Liver (tissue), 8 donors: ENCODE measurements at regions not wholly inside any gene's neighbourhood (a gene's known extent, or its start where the extent isn't known, plus 50 kb on each side); places are given as distances from the start of the nearest gene placed in this dataset.

Source experiments
- DNase-seq: peaks from one replicate; pipeline ENCODE4 v3.0.0-alpha.2; 2017; ENCODE audit warnings: low spot score
- H3K27ac ChIP-seq, 2 donors: one replicate each; pipeline ENCODE4 v1.7.0; 2013; ENCODE audit warnings: inconsistent platforms in 2 of 2, low read length in 2 of 2, control low read depth in 1 of 2, low read depth in 1 of 2, mild to moderate bottlenecking in 1 of 2
- H3K27me3 ChIP-seq, 4 donors: one replicate each; pipeline versions ENCODE4 v1.6.1 to v1.7.0; 2013; ENCODE audit warnings: low read length in 3 of 4, inconsistent platforms in 1 of 4, mild to moderate bottlenecking in 1 of 4, moderate library complexity in 1 of 4; ENCODE audit not compliant: control insufficient read depth in 4 of 4, insufficient read depth in 4 of 4
- H3K36me3 ChIP-seq, 4 donors: one replicate each; pipeline versions ENCODE4 v1.6.1 to v1.7.0; 2013; ENCODE audit warnings: low read length in 3 of 4, mild to moderate bottlenecking in 3 of 4, low read depth in 1 of 4, moderate library complexity in 1 of 4; ENCODE audit not compliant: control insufficient read depth in 4 of 4, insufficient read depth in 3 of 4
- H3K4me1 ChIP-seq, 4 donors: one replicate each; pipeline versions ENCODE4 v1.6.1 to v1.7.0; 2013; ENCODE audit warnings: low read length in 3 of 4, mild to moderate bottlenecking in 3 of 4, moderate library complexity in 1 of 4; ENCODE audit not compliant: control insufficient read depth in 4 of 4, insufficient read depth in 4 of 4
- H3K4me3 ChIP-seq, 3 donors: one replicate each; pipeline versions ENCODE4 v1.6.1 to v1.7.0; 2013; ENCODE audit warnings: low read length in 3 of 3, control low read depth in 1 of 3, low read depth in 1 of 3, mild to moderate bottlenecking in 1 of 3
- H3K9ac ChIP-seq, 2 donors: one replicate each; pipeline ENCODE4 v1.7.0; 2013; ENCODE audit warnings: low read length in 2 of 2, mild to moderate bottlenecking in 2 of 2, moderate library complexity in 2 of 2, control low read depth in 1 of 2, low read depth in 1 of 2
- H3K9me3 ChIP-seq, 4 donors: one replicate each; pipeline versions ENCODE4 v1.6.1 to v1.7.0; 2013; ENCODE audit warnings: low read length in 3 of 4; ENCODE audit not compliant: control insufficient read depth in 4 of 4
- ATF3 ChIP-seq: IDR thresholded peaks from 2 replicates; pipeline ENCODE4 v1.6.1; 2016; ENCODE audit warnings: antibody characterized with exemption
- EGR1 ChIP-seq, 2 donors: IDR thresholded peaks; 2 replicates each; pipeline ENCODE4 v1.6.1; 2016 to 2018; ENCODE audit warnings: antibody characterized with exemption in 2 of 2, low read depth in 2 of 2
- FOXA1 ChIP-seq: IDR thresholded peaks from 2 replicates; pipeline ENCODE4 v1.6.1; 2016; ENCODE audit warnings: antibody characterized with exemption
- FOXA2 ChIP-seq: IDR thresholded peaks from 2 replicates; pipeline ENCODE4 v1.6.1; 2016; ENCODE audit warnings: antibody characterized with exemption
- GABPA ChIP-seq, 2 donors: IDR thresholded peaks in 1 of 2; conservative IDR thresholded peaks in 1 of 2; 2 replicates each; pipeline ENCODE4 v1.6.1; 2016; ENCODE audit warnings: antibody characterized with exemption in 2 of 2, mild to moderate bottlenecking in 1 of 2, moderate library complexity in 1 of 2
- HNF4A ChIP-seq, 2 donors: conservative IDR thresholded peaks; 2 replicates each; pipeline ENCODE4 v1.6.1; 2016; ENCODE audit warnings: antibody characterized with exemption in 2 of 2, mild to moderate bottlenecking in 2 of 2
- HNF4G ChIP-seq: IDR thresholded peaks from 2 replicates; pipeline ENCODE4 v1.6.1; 2016; ENCODE audit warnings: antibody characterized with exemption
- JUND ChIP-seq, 2 donors: IDR thresholded peaks; 2 replicates each; pipeline ENCODE4 v1.6.1; 2016; ENCODE audit warnings: antibody characterized with exemption in 2 of 2
- MAX ChIP-seq: IDR thresholded peaks from 2 replicates; pipeline ENCODE4 v1.6.1; 2016; ENCODE audit warnings: antibody characterized with exemption
- NR2F2 ChIP-seq: IDR thresholded peaks from 2 replicates; pipeline ENCODE4 v1.6.1; 2016; ENCODE audit warnings: antibody characterized with exemption
- RAD21 ChIP-seq, 2 donors: IDR thresholded peaks; 2 replicates each; pipeline ENCODE4 v1.6.1; 2016; ENCODE audit warnings: antibody characterized with exemption in 2 of 2, mild to moderate bottlenecking in 2 of 2
- REST ChIP-seq: IDR thresholded peaks from 2 replicates; pipeline ENCODE4 v1.6.1; 2016; ENCODE audit warnings: antibody characterized with exemption, mild to moderate bottlenecking
- RXRA ChIP-seq, 2 donors: IDR thresholded peaks; 2 replicates each; pipeline ENCODE4 v1.6.1; 2017 to 2018; ENCODE audit warnings: antibody characterized with exemption in 2 of 2, mild to moderate bottlenecking in 1 of 2
- SP1 ChIP-seq: IDR thresholded peaks from 2 replicates; pipeline ENCODE4 v1.6.1; 2018; ENCODE audit warnings: antibody characterized with exemption, mild to moderate bottlenecking
- TAF1 ChIP-seq: conservative IDR thresholded peaks from 2 replicates; pipeline ENCODE4 v1.6.1; 2016; ENCODE audit warnings: antibody characterized with exemption, mild to moderate bottlenecking
- YY1 ChIP-seq: IDR thresholded peaks from 2 replicates; pipeline ENCODE4 v1.6.1; 2016; ENCODE audit warnings: antibody characterized with exemption, mild to moderate bottlenecking
- ZBTB33 ChIP-seq: IDR thresholded peaks from 2 replicates; pipeline ENCODE4 v1.6.1; 2016; ENCODE audit warnings: antibody characterized with exemption
- WGBS: extraction: QIAGEN DNeasy Blood & Tissue Kit; methylation state at CpG from one replicate; pipeline ENCODE4 v1.1.7; 2013; 5-methylcytosine and 5-hydroxymethylcytosine counted together
- TF ChIP-seq, protein P1 (sequence below): fragments of 150-350 bp; IDR thresholded peaks from 2 replicates; pipeline ENCODE4 v1.5.1; 2017; ENCODE audit warnings: improper control_type of control experiment, low read depth, low read length; ENCODE audit not compliant: missing input control
- donor health status: healthy.
- donor health status: healthy.
- donor health status: healthy.
- donor health status: healthy.
- donor health status: healthy.

- TF ChIP-seq EGR1 (IDR thresholded peaks at IDR 0.05; ENCODE audit: low read depth in 2 of 2), result no peak
These were observed 2049.7 kb downstream of the ARAP2 start (continued) for GRCh38 chr4:34194585-34194984.

GRCh38 chr4:34196375-34196774, 2047.9 kb downstream of the ARAP2 start:
- peak overlapping the region; percentile 69 to 70 for H3K27ac ChIP-seq
- H3K4me1 ChIP-seq, result peaks cover 0 to 7% (median 2%) of the 10 kb centered on the region in 4 donors
- TF ChIP-seq, protein P1, sequence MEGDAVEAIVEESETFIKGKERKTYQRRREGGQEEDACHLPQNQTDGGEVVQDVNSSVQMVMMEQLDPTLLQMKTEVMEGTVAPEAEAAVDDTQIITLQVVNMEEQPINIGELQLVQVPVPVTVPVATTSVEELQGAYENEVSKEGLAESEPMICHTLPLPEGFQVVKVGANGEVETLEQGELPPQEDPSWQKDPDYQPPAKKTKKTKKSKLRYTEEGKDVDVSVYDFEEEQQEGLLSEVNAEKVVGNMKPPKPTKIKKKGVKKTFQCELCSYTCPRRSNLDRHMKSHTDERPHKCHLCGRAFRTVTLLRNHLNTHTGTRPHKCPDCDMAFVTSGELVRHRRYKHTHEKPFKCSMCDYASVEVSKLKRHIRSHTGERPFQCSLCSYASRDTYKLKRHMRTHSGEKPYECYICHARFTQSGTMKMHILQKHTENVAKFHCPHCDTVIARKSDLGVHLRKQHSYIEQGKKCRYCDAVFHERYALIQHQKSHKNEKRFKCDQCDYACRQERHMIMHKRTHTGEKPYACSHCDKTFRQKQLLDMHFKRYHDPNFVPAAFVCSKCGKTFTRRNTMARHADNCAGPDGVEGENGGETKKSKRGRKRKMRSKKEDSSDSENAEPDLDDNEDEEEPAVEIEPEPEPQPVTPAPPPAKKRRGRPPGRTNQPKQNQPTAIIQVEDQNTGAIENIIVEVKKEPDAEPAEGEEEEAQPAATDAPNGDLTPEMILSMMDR, result no peak
- TF ChIP-seq ZBTB33 (no peak), FOXA1 (no peak), REST (peak; percentile 29), ATF3 (no peak), EGR1 (IDR thresholded peaks at IDR 0.05; ENCODE audit: low read depth in 2 of 2) (no peak), MAX (peak; percentile 60), SP1 (no peak), RAD21 (IDR thresholded peaks at IDR 0.05) (peak in 1 of 2 donors; percentile 32), FOXA2 (no peak), JUND (IDR thresholded peaks at IDR 0.05) (peak in 1 of 2 donors; percentile 10), GABPA (IDR thresholded peaks at IDR 0.05 in 1 of 2, conservative IDR thresholded peaks at IDR 0.05 in 1 of 2) (no peak), HNF4G (no peak), NR2F2 (no peak), RXRA (IDR thresholded peaks at IDR 0.05) (peak in 1 of 2 donors; percentile 50), TAF1 (no peak), HNF4A (conservative IDR thresholded peaks at IDR 0.05) (peak in 1 of 2 donors; percentile 61), YY1 (peak; percentile 60)
- H3K27me3 ChIP-seq, result no peaks in the 10 kb centered on the region
- H3K36me3 ChIP-seq, result no peaks in the 10 kb centered on the region
- H3K4me3 ChIP-seq, result peak overlapping the region in 1 of 3 donors; percentile 38
- peaks cover 0 to 3% (median 0%) of the 10 kb centered on the region in 4 donors for H3K9me3 ChIP-seq
- 33% methylated on average over 2 of the region's 2 CpGs for WGBS
- no peak for DNase-seq
- peak overlapping the region in 1 of 2 donors; percentile 36 for H3K9ac ChIP-seq
